Hepatocyte (in vitro differentiated cells): ENCODE measurements at regions not wholly inside any gene's neighbourhood (a gene's known extent, or its start where the extent isn't known, plus 50 kb on each side); places are given as distances from the start of the nearest gene placed in this dataset.
"Not testable (repeated sequence)": the region's sequence is repeated elsewhere in the genome, so short reads cannot be mapped to it uniquely, and the experiment has no call there.

Experiments used
- DNase-seq: peaks from one replicate; pipeline ENCODE4 v3.0.0-alpha.2; 2016; ENCODE audit warnings: low spot score
- H2AFZ ChIP-seq: fragments of 200-600 bp; sonication (generic); 2 replicates; pipeline ENCODE4 v1.6.0; 2016; ENCODE audit warnings: antibody characterized with exemption, mild to moderate bottlenecking
- H3K27ac ChIP-seq: fragments of 200-600 bp; sonication (generic); 2 replicates; pipeline ENCODE4 v1.5.1; 2016; ENCODE audit warnings: mild to moderate bottlenecking
- H3K27me3 ChIP-seq: fragments of 200-600 bp; sonication (generic); 2 replicates; pipeline ENCODE4 v1.6.1; 2016
- H3K36me3 ChIP-seq: fragments of 200-600 bp; sonication (generic); replicated peaks from 2 replicates; pipeline ENCODE4 v1.5.1; 2016; ENCODE audit warnings: low read depth; ENCODE audit not compliant: insufficient read depth
- H3K4me1 ChIP-seq: fragments of 200-600 bp; sonication (generic); 2 replicates; pipeline ENCODE4 v1.5.1; 2016; ENCODE audit warnings: mild to moderate bottlenecking, moderate library complexity; ENCODE audit not compliant: insufficient read depth
- H3K4me2 ChIP-seq: fragments of 200-600 bp; sonication (generic); 2 replicates; pipeline ENCODE4 v1.6.0; 2016
- H3K4me3 ChIP-seq: fragments of 200-600 bp; sonication (generic); 2 replicates; pipeline ENCODE4 v1.5.1; 2016; ENCODE audit warnings: mild to moderate bottlenecking
- H3K79me2 ChIP-seq: fragments of 200-600 bp; sonication (generic); 2 replicates; pipeline ENCODE4 v1.6.0; 2017; ENCODE audit warnings: mild to moderate bottlenecking
- H3K9me2 ChIP-seq: fragments of 200-600 bp; sonication (generic); replicated peaks from 2 replicates; pipeline ENCODE4 v1.6.0; 2017; ENCODE audit warnings: mild to moderate bottlenecking; ENCODE audit not compliant: insufficient read depth
- H3K9me3 ChIP-seq: fragments of 200-600 bp; sonication (generic); 2 replicates; pipeline ENCODE4 v1.5.1; 2016; ENCODE audit warnings: low read depth, mild to moderate bottlenecking
- H4K20me1 ChIP-seq: fragments of 200-600 bp; sonication (generic); 2 replicates; pipeline ENCODE4 v1.6.0; 2016; ENCODE audit warnings: mild to moderate bottlenecking; ENCODE audit not compliant: insufficient read depth, poor library complexity, severe bottlenecking
- CTCF ChIP-seq: fragments of 200-600 bp; sonication (generic); IDR thresholded peaks from 2 replicates; pipeline ENCODE4 v1.5.1; 2016; ENCODE audit warnings: antibody characterized with exemption, mild to moderate bottlenecking; ENCODE audit not compliant: poor library complexity
- EZH2 ChIP-seq: fragments of 200-600 bp; sonication (generic); IDR thresholded peaks from 2 replicates; pipeline ENCODE4 v1.6.1; 2016; ENCODE audit warnings: antibody characterized with exemption, mild to moderate bottlenecking, borderline replicate concordance
- EZH2phosphoT487 ChIP-seq: fragments of 200-600 bp; sonication (generic); IDR thresholded peaks from one replicate; pipeline ENCODE4 v1.6.1; 2018; ENCODE audit warnings: antibody characterized with exemption, mild to moderate bottlenecking, low read depth, moderate library complexity; ENCODE audit not compliant: unreplicated experiment, severe bottlenecking
- WGBS: methylation state at CpG from one replicate; pipeline ENCODE4 v1.1.6; 2016; ENCODE audit warnings: low lambda C conversion rate; ENCODE audit errors: missing lambda C conversion rate; 5-methylcytosine and 5-hydroxymethylcytosine counted together

- no peaks in the 10 kb centered on the region for H4K20me1 ChIP-seq
- H3K4me2 ChIP-seq = no peak overlapping the region
- H3K4me1 ChIP-seq = no peaks in the 10 kb centered on the region
- no peak overlapping the region for H3K4me3 ChIP-seq
- 73% methylated on average over 7 of the region's 7 CpGs for WGBS
- no peaks in the 10 kb centered on the region for H3K27me3 ChIP-seq
- TF ChIP-seq EZH2phosphoT487 = no peak
- TF ChIP-seq EZH2 = no peak
- TF ChIP-seq CTCF = no peak
- no peaks in the 10 kb centered on the region for H3K36me3 ChIP-seq
- H3K9me3 ChIP-seq = no peaks in the 10 kb centered on the region
- no peak for DNase-seq
- H3K79me2 ChIP-seq = no peaks in the 10 kb centered on the region
- no peak overlapping the region for H2AFZ ChIP-seq
- H3K9me2 ChIP-seq = no peaks in the 10 kb centered on the region
- no peak overlapping the region for H3K27ac ChIP-seq
Observed at GRCh38 chr10:34880817-34881216, 65.7 kb upstream of the PARD3 start.

GRCh38 chr10:34878651-34879050, 63.6 kb upstream of the PARD3 start:
- 75% methylated on average over 1 of the region's 1 CpG for WGBS
- H3K9me3 ChIP-seq, H3K9me2 ChIP-seq, DNase-seq, H3K27me3 ChIP-seq, H3K79me2 ChIP-seq, H4K20me1 ChIP-seq, H3K27ac ChIP-seq, H3K4me1 ChIP-seq, H3K4me2 ChIP-seq, H3K4me3 ChIP-seq, H2AFZ ChIP-seq, H3K36me3 ChIP-seq: not testable (repeated sequence)

- no peak overlapping the region for H3K4me3 ChIP-seq
- H2AFZ ChIP-seq = no peak overlapping the region
- 96% methylated on average over 11 of the region's 11 CpGs for WGBS
Observed at GRCh38 chr10:34875061-34875460, 60.0 kb upstream of the PARD3 start.

GRCh38 chr10:34872820-34873219, 57.7 kb upstream of the PARD3 start:
- no peak for TF ChIP-seq EZH2
- no peak for TF ChIP-seq EZH2phosphoT487
- no peak for TF ChIP-seq CTCF
- Histone ChIP-seq H3K27me3 (no peaks in the 10 kb centered on the region), H2AFZ (no peak overlapping the region), H3K27ac (no peak overlapping the region), H4K20me1 (no peaks in the 10 kb centered on the region), H3K9me2 (no peaks in the 10 kb centered on the region), H3K4me3 (no peak overlapping the region), H3K4me2 (no peak overlapping the region), H3K79me2 (no peaks in the 10 kb centered on the region), H3K9me3 (no peaks in the 10 kb centered on the region), H3K36me3 (no peaks in the 10 kb centered on the region), H3K4me1 (no peaks in the 10 kb centered on the region)
- no peak for DNase-seq
- WGBS = 93% methylated on average over 3 of the region's 3 CpGs

More at GRCh38 chr10:34875061-34875460, 60.0 kb upstream of the PARD3 start:
- Histone ChIP-seq H4K20me1 (no peaks in the 10 kb centered on the region), H3K4me1 (no peaks in the 10 kb centered on the region), H3K27me3 (no peaks in the 10 kb centered on the region), H3K27ac (no peak overlapping the region), H3K9me2 (no peaks in the 10 kb centered on the region), H3K36me3 (no peaks in the 10 kb centered on the region), H3K79me2 (no peaks in the 10 kb centered on the region), H3K4me2 (no peak overlapping the region), H3K9me3 (no peaks in the 10 kb centered on the region)
- no peak for DNase-seq
- TF ChIP-seq CTCF = no peak
- TF ChIP-seq EZH2phosphoT487 = no peak
- no peak for TF ChIP-seq EZH2
